OCI-LY7 (cell line): ENCODE measurements at regions not wholly inside any gene's neighbourhood (a gene's known extent, or its start where the extent isn't known, plus 50 kb on each side); places are given as distances from the start of the nearest gene placed in this dataset.

Experiments
- EZH2phosphoT487 ChIP-seq: fragments of 200-600 bp; sonication (generic); IDR thresholded peaks from 2 replicates; pipeline ENCODE4 v1.6.1; 2018; ENCODE audit warnings: low read depth, borderline replicate concordance, mild to moderate bottlenecking, mixed run types, antibody characterized with exemption, low read length, moderate library complexity, mixed read lengths
- TF ChIP-seq, protein P1 (sequence below): fragments of 200-600 bp; sonication (generic); conservative IDR thresholded peaks from 2 replicates; pipeline ENCODE4 v1.5.1; 2014; ENCODE audit warnings: mild to moderate bottlenecking, antibody characterized with exemption, low read length, moderate library complexity, mixed read lengths

DNA sequence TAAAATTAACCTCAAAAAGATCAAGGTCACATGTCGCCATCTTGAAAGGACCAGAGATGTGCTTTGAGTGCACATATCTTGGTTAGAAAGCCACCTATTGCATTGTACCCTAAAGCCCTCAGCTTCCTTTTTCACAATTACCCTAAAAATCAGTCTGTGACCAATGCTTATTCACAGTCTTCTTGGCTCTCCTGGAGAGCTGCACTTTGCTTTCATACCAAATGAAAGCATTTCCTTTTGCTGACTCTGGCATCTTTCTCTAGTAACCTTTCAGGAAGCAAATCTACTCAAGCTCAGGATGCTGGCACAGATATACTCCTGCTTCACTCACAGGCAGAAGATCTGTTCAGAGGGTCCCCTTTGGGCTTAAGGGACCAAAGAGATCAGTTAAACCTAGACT lies 160.7 kb upstream of the PUM3 start:
- TF ChIP-seq, protein P1, sequence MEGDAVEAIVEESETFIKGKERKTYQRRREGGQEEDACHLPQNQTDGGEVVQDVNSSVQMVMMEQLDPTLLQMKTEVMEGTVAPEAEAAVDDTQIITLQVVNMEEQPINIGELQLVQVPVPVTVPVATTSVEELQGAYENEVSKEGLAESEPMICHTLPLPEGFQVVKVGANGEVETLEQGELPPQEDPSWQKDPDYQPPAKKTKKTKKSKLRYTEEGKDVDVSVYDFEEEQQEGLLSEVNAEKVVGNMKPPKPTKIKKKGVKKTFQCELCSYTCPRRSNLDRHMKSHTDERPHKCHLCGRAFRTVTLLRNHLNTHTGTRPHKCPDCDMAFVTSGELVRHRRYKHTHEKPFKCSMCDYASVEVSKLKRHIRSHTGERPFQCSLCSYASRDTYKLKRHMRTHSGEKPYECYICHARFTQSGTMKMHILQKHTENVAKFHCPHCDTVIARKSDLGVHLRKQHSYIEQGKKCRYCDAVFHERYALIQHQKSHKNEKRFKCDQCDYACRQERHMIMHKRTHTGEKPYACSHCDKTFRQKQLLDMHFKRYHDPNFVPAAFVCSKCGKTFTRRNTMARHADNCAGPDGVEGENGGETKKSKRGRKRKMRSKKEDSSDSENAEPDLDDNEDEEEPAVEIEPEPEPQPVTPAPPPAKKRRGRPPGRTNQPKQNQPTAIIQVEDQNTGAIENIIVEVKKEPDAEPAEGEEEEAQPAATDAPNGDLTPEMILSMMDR: no peak
- no peak for TF ChIP-seq EZH2phosphoT487
